ENCODE measurements at regions not wholly inside any gene's neighbourhood (a gene's known extent, or its start where the extent isn't known, plus 50 kb on each side); places are given as distances from the start of the nearest gene placed in this dataset.

DNA sequence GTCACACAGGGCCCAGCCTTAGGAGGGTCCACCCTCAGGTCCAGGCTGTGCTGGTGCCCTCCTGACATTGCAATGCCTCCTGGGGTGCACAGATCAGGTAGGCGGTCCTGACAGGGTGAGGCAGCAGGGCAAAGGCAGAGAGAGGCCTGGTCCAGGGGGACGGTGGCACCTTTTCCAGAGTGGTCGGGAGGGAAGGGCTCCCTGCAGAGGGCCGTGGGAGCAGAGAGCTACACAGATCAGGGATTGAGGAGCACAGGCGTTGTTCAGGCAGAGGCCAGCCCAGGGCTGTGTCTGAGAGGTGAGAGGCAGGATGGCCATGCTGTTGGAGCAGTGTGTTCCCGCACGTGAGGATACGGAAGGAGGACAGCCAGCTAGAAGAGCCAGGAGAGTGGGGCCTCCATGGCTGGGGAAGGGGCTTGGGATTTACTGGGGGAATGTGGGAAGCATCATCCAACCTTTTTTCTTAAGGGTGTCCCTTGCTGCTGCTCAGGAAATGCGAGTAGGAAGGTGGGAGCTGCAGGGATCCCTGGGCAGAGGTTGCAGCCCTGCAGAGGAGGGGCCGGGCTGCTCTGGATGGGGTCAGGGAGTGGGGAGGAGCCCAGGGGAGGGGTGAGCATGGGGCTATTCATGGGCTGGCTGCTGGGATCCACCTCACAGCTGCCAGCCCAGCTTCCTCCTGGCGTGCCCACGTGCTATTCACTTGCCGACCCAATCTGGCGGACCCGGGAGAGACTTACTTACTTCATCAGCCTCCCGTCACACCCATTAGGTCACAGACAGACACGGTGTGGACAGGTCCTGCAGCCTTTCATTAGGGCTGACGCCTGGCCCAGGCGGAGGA, 1516.4 kb downstream of the TBC1D22A start:
- no peak for DNase-seq (ENCODE audit: low spot score)

DNA sequence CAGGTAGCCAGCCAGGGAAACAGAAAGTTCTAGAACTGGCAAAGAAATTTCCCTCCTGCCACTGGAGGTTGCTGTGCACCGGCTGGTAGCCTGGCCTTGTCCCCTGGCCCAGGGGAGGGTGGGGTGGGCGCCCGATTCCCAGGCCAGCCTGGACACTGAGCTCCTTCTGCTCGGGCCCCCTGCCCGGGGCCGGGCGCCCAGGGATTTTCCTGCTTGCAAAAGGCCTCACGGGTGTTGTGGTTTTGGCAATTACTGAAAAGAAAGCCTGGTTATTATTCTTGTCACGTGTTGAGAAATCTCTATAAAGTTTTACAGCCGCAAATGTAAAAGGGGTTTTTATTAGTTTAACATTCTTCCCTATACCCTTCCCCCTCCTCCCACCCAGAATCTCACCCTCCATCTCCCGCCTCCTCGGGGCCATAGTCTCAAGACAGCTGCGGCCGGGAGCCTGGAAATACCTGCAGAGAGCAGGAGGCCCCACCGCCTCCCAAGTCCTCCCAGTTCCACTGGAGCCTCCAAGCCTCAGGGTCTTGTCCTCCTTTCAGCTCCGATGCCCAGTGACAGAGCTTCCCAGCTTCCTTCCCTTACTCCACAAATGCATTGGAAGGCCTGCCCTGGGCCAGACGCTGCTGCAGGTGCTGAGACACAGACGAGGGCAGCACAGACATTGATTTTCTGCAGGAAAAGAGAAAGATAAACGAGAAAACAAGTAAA, 1515.6 kb downstream of the TBC1D22A start:
- no peak for DNase-seq (ENCODE audit: low spot score)

DNA sequence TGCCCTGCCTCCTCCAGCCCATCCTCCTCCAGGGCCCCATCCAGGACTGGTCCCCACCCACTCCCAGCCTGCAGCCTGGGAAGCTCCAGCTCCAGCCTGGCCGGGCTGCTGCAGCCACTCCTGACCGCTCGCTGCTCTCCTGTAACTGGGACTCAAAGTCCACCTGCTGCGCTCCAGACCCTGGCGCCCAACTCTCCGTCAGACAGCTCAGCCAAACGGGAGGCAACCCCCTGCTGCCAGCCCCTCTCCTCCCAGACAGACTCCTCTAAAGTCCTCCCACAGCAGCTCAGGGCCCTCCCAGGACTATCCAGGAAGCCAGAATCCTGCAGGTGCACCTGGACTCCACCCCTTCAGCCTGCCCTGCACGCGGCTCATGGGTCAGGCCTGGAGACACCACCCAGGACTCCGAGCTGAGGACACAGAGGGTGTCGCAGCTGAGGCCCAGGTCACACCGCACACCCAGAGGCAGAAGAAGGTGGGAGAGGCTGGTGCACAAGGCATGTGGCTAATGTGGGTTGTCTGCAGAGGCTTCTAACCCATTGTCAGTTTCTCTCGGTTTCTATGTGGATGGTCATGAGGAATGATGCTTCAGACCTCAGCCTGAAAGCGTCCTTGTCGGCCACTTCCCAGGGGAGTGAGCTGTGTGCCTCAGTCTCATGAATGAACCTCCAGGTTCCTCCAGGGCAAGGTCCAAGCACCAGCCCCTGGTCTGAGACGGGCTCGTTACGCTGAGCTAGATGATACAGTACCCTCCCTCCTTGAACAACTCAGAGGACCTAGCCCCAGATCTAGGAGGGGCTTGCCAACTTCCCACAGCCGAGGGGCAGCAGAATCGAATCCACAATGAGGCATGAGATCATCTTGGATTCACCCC, 1514.8 kb downstream of the TBC1D22A start:
- DNase-seq (ENCODE audit: low spot score) = no peak

DNA sequence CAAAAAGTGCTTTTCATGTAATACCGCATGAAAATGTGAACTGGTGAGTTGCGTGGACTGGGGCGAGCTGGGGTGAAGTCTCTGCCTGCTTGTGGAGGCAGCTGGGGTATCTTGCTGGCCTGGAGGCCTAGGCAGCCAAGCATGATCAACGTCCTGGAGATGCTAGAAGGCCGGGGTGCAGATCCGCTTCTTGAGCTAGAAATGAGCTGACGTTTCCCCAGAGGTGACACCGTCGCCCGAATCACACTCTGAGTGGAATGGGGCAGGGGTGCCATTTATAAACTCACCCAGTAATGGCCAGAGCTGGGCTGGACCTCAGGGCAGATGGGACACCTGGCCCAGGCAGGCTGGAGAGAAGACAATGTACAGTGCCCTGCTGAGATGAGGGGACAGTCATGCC, 1513.0 kb downstream of the TBC1D22A start:
- DNase-seq (ENCODE audit: low spot score) = no peak

DNA sequence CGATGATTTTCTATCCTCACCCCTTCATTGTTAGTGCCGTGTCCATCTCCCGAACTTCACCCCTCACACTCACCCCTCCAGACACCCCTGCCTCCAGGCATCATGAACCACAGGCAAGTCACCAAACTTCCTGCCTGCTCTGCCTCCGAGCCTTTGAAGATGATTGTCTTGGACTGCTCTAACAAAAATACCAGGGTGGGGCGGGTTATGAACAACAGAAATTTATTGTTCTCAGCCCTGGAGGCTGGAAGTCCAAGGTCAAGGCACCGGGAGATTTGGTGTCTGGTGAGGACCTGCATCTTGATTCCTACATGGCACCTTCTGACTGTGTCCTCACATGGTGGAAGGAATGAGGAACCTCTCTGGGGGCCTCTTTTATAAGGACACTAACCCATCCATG, 1508.3 kb downstream of the TBC1D22A start:
- DNase-seq (ENCODE audit: low spot score) = no peak

DNA sequence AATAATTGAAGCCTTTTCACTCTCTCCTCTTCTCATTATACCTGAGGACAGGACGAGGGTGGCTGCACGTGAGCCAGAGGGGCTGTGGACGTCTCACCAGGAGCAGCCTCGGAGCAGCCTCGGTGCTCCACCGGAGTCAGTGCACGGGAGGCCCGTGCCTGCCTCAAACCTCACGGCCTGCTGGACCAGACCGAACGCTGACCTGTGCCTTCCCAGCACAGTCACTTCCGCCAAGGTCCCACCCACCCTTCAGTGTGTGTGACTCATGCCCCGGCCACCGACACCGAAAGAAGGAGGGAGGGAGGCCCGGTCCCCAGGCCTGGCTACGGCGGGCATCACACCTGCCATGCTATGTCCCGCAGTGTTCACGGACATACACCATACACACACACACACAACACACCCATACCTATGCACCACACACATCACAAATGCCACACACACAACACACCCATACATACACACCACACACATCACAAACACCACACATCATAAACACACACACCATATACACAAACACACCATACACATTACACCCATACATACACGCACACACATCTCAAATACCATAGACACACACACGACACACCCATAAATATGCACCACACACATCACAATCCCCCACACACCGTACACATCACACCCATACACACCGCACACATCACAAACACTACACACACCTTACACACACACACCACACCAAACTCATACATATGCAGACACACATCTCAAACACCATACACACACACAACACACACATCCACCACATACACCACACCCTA, 1506.5 kb downstream of the TBC1D22A start:
- DNase-seq (ENCODE audit: low spot score) = no peak

DNA sequence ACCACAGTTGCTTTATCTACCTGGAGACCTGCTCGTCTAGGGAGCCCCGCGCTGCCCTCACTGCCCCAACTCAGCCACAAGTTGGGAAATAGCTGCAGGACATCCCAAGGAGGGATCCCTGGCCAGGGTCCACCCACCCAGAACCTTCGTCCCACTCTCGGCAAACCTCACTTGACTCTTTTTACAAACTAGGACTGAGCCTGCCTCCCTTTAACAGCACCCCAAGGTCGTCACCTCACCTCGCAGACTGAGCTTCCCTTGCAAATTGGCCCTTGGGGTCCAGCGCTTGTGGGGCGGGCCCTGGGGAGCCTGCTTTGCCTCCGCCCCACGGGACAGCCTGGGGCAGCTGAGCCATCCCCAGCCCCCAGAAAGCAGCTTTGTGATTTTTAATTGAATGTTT, 1505.8 kb downstream of the TBC1D22A start:
- no peak for DNase-seq (ENCODE audit: low spot score)

DNA sequence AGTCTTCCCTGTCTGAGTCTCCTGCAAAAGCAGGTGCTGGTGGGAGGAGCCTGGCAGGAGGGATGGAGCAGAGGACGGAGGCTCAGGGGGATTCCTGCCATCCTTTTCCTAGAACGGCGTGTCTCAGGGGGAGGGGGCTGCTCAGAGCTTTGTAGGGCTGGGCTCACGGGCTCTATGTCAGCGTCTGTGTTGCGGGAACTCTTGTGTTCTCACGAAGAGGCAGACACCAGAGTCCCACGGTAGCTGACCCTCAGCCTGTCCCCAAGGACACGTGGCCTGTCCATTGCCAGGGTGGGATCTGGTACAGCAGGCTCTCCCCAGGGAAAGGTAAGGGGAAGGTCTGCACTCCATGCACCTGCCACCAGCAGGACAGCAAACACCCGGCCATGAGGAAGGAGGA, 1505.2 kb downstream of the TBC1D22A start:
- no peak for DNase-seq (ENCODE audit: low spot score)

DNA sequence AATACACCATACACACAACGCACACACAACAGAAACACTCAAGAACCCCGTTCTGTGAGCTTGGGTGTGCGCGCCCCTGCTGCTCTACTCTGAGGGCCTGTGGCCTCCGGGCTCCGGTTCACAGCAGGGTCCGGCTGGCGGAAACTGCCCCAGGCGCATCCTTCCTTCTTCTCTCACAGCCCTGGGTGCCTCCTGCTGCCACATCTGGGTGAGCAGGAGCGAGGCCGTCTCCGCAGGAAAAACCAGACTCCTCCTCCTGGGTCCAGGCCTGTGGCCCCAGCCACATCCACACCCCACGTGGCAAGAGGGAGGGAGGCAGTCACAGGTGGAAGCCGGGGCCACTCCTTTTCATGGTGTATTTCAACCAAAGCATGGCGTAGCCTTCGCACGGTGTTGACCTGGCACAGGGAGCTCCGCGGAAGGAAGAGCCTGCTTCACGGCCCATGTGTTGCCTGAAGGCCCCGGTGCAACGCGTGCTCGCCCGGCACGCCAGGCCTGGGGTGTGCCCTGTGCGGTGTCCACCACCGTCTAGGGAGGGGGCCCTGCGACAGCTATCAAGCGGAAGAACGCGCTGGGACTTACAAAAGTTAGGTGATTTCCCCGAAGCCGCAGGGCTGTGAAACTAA, 1502.7 kb downstream of the TBC1D22A start:
- DNase-seq (ENCODE audit: low spot score) = no peak

DNA sequence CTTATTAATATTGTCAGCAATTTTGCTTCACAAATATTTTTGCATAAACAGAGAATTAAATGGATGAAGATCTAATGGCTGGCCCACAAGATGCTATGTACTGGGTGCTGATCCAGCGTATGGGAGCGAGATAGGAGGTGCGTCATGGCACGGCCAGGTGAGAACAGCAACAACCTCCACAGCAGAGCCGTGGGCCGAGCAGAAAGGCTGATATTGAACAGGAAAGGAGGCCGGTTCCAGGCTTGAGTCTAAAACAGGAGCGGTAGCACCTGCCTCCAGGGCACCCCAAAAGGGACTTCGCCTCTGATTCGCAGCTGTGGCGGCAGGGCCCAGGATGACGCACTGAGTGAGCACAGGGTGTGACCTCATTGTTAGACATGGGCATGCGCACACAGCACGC, 1502.1 kb downstream of the TBC1D22A start:
- no peak for DNase-seq (ENCODE audit: low spot score)

DNA sequence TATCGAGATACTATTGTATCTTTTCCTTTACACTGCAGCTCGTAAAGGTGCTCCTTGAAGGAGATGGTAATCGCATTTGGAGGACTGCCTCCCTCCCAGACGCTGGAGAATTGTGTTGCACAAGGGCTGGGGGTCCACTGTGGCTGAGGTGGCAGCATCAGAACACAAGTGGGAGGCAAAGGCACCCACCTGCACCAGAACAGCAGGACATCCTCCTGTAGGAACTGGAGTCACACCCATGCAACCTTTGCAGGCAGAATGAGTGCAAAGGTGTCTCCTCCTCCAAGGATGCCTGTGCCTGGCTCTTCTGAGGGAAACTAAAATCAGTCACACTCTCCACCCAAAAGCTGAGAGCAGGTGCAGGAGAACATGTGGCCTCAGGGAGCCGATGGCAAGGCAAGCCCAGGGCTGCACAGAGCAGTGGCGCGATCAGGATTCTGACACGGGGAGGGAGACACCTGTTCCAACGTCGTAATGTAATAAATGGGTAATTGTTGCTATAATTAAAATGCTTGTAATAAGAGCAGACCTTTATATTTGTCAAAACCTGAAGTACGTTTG, 1501.4 kb downstream of the TBC1D22A start:
- DNase-seq (ENCODE audit: low spot score) = no peak

DNA sequence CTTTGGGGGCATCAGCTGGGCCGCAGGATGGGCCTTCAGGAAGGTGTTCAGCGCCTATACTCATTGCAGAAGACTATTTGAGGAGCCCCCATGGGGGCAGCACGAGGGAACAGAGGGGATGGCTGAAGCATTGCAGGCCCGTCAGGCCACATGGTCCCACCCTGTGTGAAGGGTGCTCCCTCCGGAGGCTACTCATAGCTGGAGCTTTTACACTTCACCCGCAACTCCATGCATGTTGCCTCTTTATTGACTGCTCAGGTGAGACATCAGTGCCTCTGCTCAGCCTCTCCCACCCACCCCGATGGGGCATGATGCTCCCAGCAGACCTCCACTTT, 1500.9 kb downstream of the TBC1D22A start:
- DNase-seq (ENCODE audit: low spot score) = no peak

DNA sequence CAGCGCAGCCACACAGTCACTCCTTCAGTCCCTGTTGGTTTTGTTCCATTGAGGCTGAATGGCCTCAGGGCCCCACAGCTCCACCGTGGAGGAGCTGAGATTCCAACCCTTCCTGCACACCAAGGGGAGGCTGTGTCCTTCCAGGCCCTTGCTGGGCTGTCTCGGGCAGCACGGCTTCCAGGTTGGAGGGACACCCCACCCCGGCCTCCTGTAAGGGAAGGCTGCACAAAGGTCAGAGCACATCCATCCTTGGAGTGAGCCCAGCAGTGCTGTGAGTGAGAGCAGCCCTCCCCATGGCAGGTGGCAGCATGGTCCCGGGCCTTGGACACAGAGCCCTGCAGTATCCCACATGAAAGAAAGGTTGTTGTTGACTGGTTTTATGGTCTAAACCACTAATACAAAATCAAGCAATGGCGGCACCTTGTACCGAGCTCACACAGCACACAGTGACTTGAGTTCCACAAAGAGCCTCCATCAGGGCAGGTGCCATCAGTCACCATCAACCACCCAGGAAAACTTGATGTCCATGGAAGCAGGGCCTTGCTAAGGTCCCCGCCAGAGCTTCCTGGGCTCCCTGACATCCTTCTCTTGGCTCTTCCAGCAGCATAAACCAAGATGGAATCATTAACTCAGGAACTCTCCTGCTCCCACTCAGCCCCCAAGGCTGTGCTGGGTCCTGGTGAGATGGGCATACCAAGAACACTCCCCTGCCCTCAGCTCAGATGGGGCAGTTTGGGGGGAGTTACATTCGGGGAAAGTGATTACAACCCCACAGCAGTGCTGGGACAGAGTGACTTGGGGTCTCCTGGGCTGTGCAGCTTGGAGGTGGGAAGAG, 1500.4 kb downstream of the TBC1D22A start:
- no peak for DNase-seq (ENCODE audit: low spot score)

DNA sequence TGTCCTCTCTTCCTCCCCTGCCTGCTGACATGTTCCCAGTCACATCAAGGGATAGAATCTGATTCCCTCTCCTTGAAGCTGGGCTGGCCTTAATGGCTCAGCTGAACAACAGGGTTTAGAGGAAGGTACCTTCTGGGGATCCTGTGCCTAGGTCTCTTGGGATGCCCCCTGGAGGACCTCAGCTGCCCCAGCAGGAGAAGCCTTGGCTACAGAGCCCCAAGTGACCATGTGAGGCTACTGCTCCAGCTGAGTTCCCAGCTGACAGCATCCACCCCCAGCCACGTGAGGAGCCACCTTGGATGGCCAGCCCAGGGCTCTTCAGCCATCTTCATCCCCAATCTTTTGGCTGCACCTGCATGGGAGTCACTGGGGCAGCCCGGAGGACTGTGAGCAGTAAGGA, 1499.3 kb downstream of the TBC1D22A start:
- no peak for DNase-seq (ENCODE audit: low spot score)

DNA sequence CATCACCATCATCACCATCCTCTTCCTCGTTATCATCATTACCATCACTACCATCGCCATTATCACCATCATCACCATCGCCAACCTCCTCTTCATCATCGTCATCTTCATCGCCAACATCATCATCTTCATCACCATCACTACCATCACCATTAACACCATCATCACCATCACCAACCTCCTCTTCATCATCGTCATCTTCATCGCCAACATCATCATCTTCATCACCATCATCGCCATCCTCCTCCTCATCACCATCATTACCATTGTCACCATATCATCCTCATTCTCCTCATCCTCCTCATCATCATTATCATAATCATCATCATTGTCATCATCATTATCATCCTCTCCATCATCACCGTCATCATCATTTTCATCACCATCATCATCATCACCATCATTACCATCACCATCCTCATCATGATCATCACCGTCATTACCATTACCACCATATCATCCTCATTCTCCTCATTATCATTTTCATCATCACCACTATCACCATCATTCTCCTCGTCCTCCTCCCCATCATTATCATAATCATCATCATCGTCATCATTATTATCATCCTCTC, 1498.7 kb downstream of the TBC1D22A start:
- no peak for DNase-seq (ENCODE audit: low spot score)

DNA sequence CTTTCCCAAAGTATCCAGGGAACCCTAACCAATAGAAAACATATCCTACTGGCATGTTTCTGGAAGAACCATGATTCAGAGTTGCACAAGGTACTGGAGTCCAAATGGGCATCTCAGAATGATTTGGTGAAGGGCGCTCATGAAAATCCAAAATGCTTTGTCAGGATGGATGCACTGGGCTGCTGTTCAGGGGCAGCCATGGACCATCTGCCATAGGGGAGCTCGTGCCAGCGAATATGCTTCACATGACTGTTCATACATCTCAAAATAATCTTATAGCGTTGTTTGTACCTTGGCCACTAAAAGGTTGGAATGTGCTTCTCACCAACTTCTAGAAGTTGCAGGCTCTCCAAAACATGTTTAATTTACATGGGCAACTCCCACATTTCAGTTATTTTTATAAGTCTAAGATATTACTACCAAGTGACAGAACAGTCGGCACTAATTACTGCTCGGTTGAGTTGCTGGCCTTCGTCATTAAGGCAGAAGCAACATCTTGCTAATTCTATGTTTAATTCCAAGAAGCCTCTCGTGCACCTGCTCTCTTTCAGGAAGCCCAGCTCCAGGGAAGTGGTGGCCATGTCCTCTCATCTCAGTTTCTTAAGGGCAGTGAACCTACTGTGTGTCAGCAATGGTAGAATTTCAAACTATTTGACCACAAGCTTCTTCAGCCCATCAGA, 1497.7 kb downstream of the TBC1D22A start:
- no peak for DNase-seq (ENCODE audit: low spot score)

DNA sequence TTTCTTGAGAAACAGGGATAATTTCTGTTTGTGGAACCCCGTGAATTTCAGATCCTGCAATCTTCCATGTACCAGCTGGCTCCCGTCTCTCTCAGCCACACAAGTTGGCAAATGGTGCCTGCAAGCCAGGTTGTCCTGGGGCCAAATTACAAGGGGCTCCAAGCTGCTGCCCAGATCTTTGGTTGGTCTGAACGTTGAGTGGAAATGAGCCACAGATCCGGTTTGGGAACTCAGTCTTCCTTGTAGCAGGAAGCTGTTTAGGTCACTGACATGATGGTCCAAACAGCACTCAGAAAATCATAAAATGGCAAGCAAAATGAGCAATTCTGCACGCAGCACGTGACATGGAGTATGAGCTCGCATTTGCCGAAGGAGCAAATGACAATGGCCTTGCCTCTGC, 1496.4 kb downstream of the TBC1D22A start:
- no peak for DNase-seq (ENCODE audit: low spot score)

DNA sequence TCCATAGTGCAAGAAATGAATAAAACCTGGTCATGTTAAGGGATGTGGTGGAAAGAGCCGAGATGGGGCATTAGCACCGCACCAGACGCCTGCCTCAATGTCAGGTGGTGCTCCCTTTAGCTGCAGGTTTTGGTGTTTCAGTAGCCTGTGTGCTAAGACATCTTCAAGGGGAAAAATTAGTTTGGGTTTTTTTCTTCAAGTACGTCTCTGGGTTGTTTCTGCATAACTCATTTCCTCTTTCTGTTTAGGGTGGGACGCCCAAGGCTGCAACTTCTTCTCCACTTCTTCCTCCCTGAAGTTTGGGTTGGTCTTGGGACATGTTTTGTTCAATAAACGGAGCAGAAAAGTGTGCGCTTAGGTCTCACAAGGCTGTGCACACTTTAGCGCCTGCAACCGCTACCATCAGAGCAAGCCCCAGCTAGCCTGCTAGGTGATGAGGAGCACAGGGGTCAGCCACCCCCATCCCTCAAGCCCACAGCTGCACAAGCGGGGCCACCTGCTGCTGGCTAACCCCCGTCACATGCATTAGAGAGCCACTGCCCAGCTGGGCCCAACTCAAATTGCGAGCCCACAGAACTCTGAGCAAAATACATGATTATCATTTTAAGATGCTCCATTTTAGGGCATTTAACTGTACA, 1495.7 kb downstream of the TBC1D22A start:
- DNase-seq (ENCODE audit: low spot score) = no peak

DNA sequence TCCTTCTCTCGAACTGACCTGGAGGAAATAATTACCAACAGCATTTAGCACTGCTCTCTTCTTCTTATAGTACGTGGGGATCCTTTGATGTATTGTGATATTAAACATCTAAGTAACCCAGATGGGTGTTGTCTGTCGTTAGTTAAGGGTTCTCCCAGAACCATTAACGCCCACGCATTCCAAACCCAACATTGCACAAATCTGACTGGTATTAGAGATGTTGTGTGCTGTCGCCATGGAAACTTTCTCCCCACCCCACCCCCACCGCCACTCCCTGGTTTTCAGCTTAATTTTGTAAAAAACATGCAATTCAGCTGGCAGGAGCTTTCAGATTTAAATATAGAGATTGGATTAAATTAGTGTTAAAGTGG, 1495.2 kb downstream of the TBC1D22A start:
- no peak for DNase-seq (ENCODE audit: low spot score)
